GM12878 (cell line): ENCODE measurements at regions not wholly inside any gene's neighbourhood (a gene's known extent, or its start where the extent isn't known, plus 50 kb on each side); places are given as distances from the start of the nearest gene placed in this dataset.
"Not testable (repeated sequence)": the region's sequence is repeated elsewhere in the genome, so short reads cannot be mapped to it uniquely, and the experiment has no call there.

ENCODE experiments used
- ATAC-seq: fragments of 200-7000 bp; cut with Tn5 transposase; 3 replicates; pipeline ENCODE4 v1.9.1; 2020; ENCODE audit warnings: mild to moderate bottlenecking, moderate library complexity
- BruUV-seq: library from RNA; stranded (reverse); fragments of 400-500 nt; replicated peaks from 2 replicates; lab custom pipeline; 2021; lab: Mats Ljungman, UMichigan
- CTCF ChIA-PET: fragments of 300-600 bp; sonication (Branson Sonifier 250); formaldehyde crosslinking; extraction: SDS; loops from one replicate; lab custom pipeline; 2021; ENCODE audit warnings: inconsistent platforms; lab: Yijun Ruan, JAX
- POLR2A ChIA-PET: fragments of 350-600 bp; formaldehyde crosslinking; extraction: SDS; loops from one replicate; lab custom pipeline; 2021; ENCODE audit warnings: inconsistent platforms; lab: Charles Lee
- RAD21 ChIA-PET: fragments of 300-600 bp; sonication (Branson Sonifier 250); formaldehyde crosslinking; loops from one replicate; lab custom pipeline; 2023; ENCODE audit warnings: antibody characterized with exemption; ENCODE audit not compliant: unreplicated experiment; lab: Charles Lee
- SMC1A ChIA-PET: fragments of 300-600 bp; sonication (Branson Sonifier 250); formaldehyde crosslinking; loops from one replicate; lab custom pipeline; 2023; ENCODE audit not compliant: unreplicated experiment, uncharacterized antibody; lab: Charles Lee
- DNase-seq: peaks from one replicate; pipeline ENCODE4 v3.0.0-alpha.2; 2011; ENCODE audit warnings: low read depth, low spot score
- FAIRE-seq: peaks from 3 replicates; lab custom pipeline; 2011; peaks lifted over from hg19 to GRCh38; lab: Jason Lieb, UNC
- H2AFZ ChIP-seq: 2 replicates; pipeline ENCODE4 v1.6.0; 2011; ENCODE audit warnings: low read depth, low read length, control low read depth; ENCODE audit not compliant: control insufficient read depth
- H3K27ac ChIP-seq: 2 replicates; pipeline ENCODE4 v1.5.1; 2011; ENCODE audit warnings: control low read depth; ENCODE audit not compliant: control insufficient read depth, insufficient read depth
- H3K27me3 ChIP-seq, 2 experiments: replicated peaks in 1 of 2; 2 replicates each; pipeline versions ENCODE4 v1.6.0 to v1.6.1; 2011; ENCODE audit warnings: low read length in 1 of 2; ENCODE audit not compliant: control insufficient read depth in 2 of 2, insufficient read depth in 2 of 2
- H3K36me3 ChIP-seq, 2 experiments: 2 replicates each; pipeline ENCODE4 v1.5.1; 2011; ENCODE audit warnings: low read length in 1 of 2; ENCODE audit not compliant: control insufficient read depth in 2 of 2, insufficient read depth in 2 of 2
- H3K4me1 ChIP-seq: 2 replicates; pipeline ENCODE4 v1.6.1; 2011; ENCODE audit warnings: mild to moderate bottlenecking, low read length, moderate library complexity, mixed read lengths; ENCODE audit not compliant: control insufficient read depth, insufficient read depth
- H3K4me2 ChIP-seq: 2 replicates; pipeline ENCODE4 v1.6.0; 2011; ENCODE audit warnings: control low read depth; ENCODE audit not compliant: control insufficient read depth, insufficient read depth
- H3K4me3 ChIP-seq: fragments of 200-600 bp; sonication (generic); 2 replicates; pipeline ENCODE4 v1.5.1; 2016
- H3K79me2 ChIP-seq: 2 replicates; pipeline ENCODE4 v1.6.0; 2011; ENCODE audit warnings: low read length; ENCODE audit not compliant: control insufficient read depth, insufficient read depth
- H3K9ac ChIP-seq: 2 replicates; pipeline ENCODE4 v1.8.0; 2011; ENCODE audit warnings: low read length, control low read depth, mixed read lengths; ENCODE audit not compliant: control insufficient read depth, insufficient read depth
- H3K9me3 ChIP-seq: replicated peaks from 3 replicates; pipeline ENCODE4 v1.5.1; 2011; ENCODE audit warnings: mild to moderate bottlenecking, low read length; ENCODE audit not compliant: control insufficient read depth, insufficient read depth
- H4K20me1 ChIP-seq: 2 replicates; pipeline ENCODE4 v1.6.0; 2011; ENCODE audit not compliant: control insufficient read depth, insufficient read depth
- KAT2A ChIP-seq: conservative IDR thresholded peaks from 2 replicates; pipeline ENCODE4 v1.6.1; 2011; ENCODE audit warnings: low read depth, low read length; ENCODE audit not compliant: control insufficient read depth
- MEF2B ChIP-seq: fragments of 450-650 bp; IDR thresholded peaks from 2 replicates; pipeline ENCODE4 v1.6.1; 2018; ENCODE audit warnings: mild to moderate bottlenecking, moderate library complexity; ENCODE audit not compliant: partially characterized antibody, poor library complexity, severe bottlenecking
- TCF7 ChIP-seq: IDR thresholded peaks from 2 replicates; pipeline ENCODE4 v1.6.1; 2014; ENCODE audit warnings: antibody characterized with exemption, borderline replicate concordance
- WGBS: methylation state at CpG from one replicate; pipeline ENCODE4 v1.1.6; 2016; ENCODE audit warnings: low lambda C conversion rate; ENCODE audit not compliant: insufficient replicate concordance, insufficient coverage; ENCODE audit errors: missing lambda C conversion rate; 5-methylcytosine and 5-hydroxymethylcytosine counted together
- in situ Hi-C: fragments of 300-500 bp; cut with MboI; formaldehyde crosslinking; loops from 9 replicates; pipeline ENCODE4 v1.14.3; 2018; ENCODE audit warnings: mixed read lengths
- intact Hi-C: fragments of 100-400 bp; cut with micrococcal nuclease; formaldehyde crosslinking; loops from one replicate; pipeline ENCODE4 v1.14.2; 2022; ENCODE audit not compliant: unreplicated experiment
- TF ChIP-seq, protein P1 (sequence below), 3 experiments: IDR thresholded peaks in 2 of 3; conservative IDR thresholded peaks in 1 of 3; 2 replicates each; pipeline ENCODE4 v1.5.1; 2011; ENCODE audit warnings: low read depth in 3 of 3, low read length in 3 of 3, mild to moderate bottlenecking in 3 of 3, control low read depth in 2 of 3, moderate library complexity in 2 of 3, inconsistent platforms in 1 of 3, mixed read lengths in 1 of 3; ENCODE audit not compliant: control insufficient read depth in 2 of 3, insufficient read depth in 1 of 3; ENCODE audit errors: extremely low read depth in 1 of 3

GRCh38 chr20:12133553-12133952, 215.9 kb downstream of the BTBD3 start (continued):
- TF ChIP-seq KAT2A (no peak), TCF7 (no peak), MEF2B (no peak)
- TF ChIP-seq, protein P1, sequence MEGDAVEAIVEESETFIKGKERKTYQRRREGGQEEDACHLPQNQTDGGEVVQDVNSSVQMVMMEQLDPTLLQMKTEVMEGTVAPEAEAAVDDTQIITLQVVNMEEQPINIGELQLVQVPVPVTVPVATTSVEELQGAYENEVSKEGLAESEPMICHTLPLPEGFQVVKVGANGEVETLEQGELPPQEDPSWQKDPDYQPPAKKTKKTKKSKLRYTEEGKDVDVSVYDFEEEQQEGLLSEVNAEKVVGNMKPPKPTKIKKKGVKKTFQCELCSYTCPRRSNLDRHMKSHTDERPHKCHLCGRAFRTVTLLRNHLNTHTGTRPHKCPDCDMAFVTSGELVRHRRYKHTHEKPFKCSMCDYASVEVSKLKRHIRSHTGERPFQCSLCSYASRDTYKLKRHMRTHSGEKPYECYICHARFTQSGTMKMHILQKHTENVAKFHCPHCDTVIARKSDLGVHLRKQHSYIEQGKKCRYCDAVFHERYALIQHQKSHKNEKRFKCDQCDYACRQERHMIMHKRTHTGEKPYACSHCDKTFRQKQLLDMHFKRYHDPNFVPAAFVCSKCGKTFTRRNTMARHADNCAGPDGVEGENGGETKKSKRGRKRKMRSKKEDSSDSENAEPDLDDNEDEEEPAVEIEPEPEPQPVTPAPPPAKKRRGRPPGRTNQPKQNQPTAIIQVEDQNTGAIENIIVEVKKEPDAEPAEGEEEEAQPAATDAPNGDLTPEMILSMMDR (IDR thresholded peaks at IDR 0.05 in 2 of 3, conservative IDR thresholded peaks at IDR 0.05 in 1 of 3; ENCODE audit: control insufficient read depth in 2 of 3, extremely low read depth in 1 of 3, insufficient read depth in 1 of 3, low read depth in 3 of 3, low read length in 3 of 3): no peak

DNA sequence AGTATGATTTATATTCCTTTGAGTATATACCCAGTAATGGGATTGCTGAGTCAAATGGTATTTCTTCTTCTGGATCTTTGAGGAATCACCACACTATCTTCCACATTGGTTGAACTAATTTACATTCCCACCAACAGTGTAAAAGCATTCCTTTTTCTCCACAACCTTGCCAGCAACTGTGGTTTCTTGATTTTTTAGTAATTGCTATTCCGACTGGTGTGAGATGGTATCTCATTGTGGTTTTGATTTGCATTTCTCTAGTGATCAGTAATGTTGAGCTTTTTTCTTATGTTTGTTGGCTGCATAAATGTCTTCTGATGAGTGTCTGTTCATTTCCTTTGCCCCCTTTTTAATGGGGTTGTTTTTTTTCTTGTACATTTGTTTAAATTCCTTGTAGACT, 228.3 kb downstream of the BTBD3 start:
- H3K27ac ChIP-seq, FAIRE-seq, H3K4me1 ChIP-seq, CTCF ChIA-PET, H3K27me3 ChIP-seq, H3K9me3 ChIP-seq, H3K4me2 ChIP-seq, H3K4me3 ChIP-seq, intact Hi-C loops, DNase-seq, H2AFZ ChIP-seq, ATAC-seq, H3K9ac ChIP-seq, H4K20me1 ChIP-seq, H3K79me2 ChIP-seq, H3K36me3 ChIP-seq, BruUV-seq, RAD21 ChIA-PET, in situ Hi-C loops, POLR2A ChIA-PET: not testable (repeated sequence)
- 80% methylated on average over 1 of the region's 1 CpG for WGBS
- SMC1A ChIA-PET: interaction anchor here (1.5 kb wide), 1 partner anchor 10 kb away, joined by 3 read pairs; no protein-coding TSS in a partner anchor
